PC-3 (cell line): ENCODE measurements at regions not wholly inside any gene's neighbourhood (a gene's known extent, or its start where the extent isn't known, plus 50 kb on each side); places are given as distances from the start of the nearest gene placed in this dataset.

Experiments used
- EZH2 ChIP-seq: fragments of 300-600 bp; sonication (generic); IDR thresholded peaks from one replicate; pipeline ENCODE4 v1.6.1; 2017; ENCODE audit warnings: antibody characterized with exemption, mild to moderate bottlenecking, low read length; ENCODE audit not compliant: unreplicated experiment
- EZH2phosphoT487 ChIP-seq: fragments of 300-600 bp; sonication (generic); IDR thresholded peaks from 2 replicates; pipeline ENCODE4 v1.6.1; 2018; ENCODE audit warnings: mild to moderate bottlenecking, antibody characterized with exemption, low read length, borderline replicate concordance
- TF ChIP-seq, protein P1 (sequence below): fragments of 300-600 bp; sonication (generic); conservative IDR thresholded peaks from 2 replicates; pipeline ENCODE4 v1.5.1; 2017; ENCODE audit warnings: antibody characterized with exemption, low read depth, mild to moderate bottlenecking, low read length

GRCh38 chr2:235330775-235331451 lies 162.9 kb upstream of the AGAP1 start:
- TF ChIP-seq, protein P1, sequence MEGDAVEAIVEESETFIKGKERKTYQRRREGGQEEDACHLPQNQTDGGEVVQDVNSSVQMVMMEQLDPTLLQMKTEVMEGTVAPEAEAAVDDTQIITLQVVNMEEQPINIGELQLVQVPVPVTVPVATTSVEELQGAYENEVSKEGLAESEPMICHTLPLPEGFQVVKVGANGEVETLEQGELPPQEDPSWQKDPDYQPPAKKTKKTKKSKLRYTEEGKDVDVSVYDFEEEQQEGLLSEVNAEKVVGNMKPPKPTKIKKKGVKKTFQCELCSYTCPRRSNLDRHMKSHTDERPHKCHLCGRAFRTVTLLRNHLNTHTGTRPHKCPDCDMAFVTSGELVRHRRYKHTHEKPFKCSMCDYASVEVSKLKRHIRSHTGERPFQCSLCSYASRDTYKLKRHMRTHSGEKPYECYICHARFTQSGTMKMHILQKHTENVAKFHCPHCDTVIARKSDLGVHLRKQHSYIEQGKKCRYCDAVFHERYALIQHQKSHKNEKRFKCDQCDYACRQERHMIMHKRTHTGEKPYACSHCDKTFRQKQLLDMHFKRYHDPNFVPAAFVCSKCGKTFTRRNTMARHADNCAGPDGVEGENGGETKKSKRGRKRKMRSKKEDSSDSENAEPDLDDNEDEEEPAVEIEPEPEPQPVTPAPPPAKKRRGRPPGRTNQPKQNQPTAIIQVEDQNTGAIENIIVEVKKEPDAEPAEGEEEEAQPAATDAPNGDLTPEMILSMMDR = no peak
- TF ChIP-seq EZH2phosphoT487 = no peak
- TF ChIP-seq EZH2 = no peak
